Panc1 (cell line): ENCODE measurements at regions not wholly inside any gene's neighbourhood (a gene's known extent, or its start where the extent isn't known, plus 50 kb on each side); places are given as distances from the start of the nearest gene placed in this dataset.

Experiments
- POLR2AphosphoS5 ChIP-seq: IDR thresholded peaks from 2 replicates; pipeline ENCODE4 v1.6.1; 2012; ENCODE audit warnings: mild to moderate bottlenecking, low read depth, low read length, moderate library complexity
- SIN3A ChIP-seq: IDR thresholded peaks from 2 replicates; pipeline ENCODE4 v1.6.1; 2012; ENCODE audit warnings: low read depth, mild to moderate bottlenecking, low read length, moderate library complexity, borderline replicate concordance; ENCODE audit not compliant: insufficient read depth
- TF ChIP-seq, protein P1 (sequence below): fragments of 450-650 bp; IDR thresholded peaks from 2 replicates; pipeline ENCODE4 v1.5.1; 2017; ENCODE audit warnings: mild to moderate bottlenecking
- TF ChIP-seq, protein P2 (sequence below), 2 experiments: IDR thresholded peaks; 2 replicates each; pipeline ENCODE4 v1.6.1; 2011 to 2012; ENCODE audit warnings: low read depth in 2 of 2, control low read depth in 1 of 2, low read length in 1 of 2, mild to moderate bottlenecking in 1 of 2, moderate library complexity in 1 of 2; ENCODE audit not compliant: insufficient read depth in 1 of 2

DNA sequence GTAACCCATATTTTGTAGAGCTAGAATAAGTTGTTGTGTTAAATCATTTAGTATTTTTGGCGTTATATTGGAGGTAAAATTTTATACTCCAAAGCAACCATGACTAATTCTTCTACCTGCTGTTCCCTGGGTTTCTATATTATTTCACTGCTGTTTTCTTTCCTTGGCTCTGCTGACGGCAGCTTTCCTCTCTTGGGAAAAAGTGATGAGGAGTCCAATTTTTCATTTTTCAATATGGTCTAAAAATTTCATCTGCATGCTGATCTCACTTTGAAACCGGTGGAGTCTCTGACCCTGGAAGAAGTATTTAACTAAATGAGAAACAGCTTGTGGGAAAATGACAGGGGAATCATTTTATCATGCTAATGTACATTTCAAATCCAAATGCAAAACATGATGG is 110.2 kb downstream of the IFI44 start:
- TF ChIP-seq, protein P1, sequence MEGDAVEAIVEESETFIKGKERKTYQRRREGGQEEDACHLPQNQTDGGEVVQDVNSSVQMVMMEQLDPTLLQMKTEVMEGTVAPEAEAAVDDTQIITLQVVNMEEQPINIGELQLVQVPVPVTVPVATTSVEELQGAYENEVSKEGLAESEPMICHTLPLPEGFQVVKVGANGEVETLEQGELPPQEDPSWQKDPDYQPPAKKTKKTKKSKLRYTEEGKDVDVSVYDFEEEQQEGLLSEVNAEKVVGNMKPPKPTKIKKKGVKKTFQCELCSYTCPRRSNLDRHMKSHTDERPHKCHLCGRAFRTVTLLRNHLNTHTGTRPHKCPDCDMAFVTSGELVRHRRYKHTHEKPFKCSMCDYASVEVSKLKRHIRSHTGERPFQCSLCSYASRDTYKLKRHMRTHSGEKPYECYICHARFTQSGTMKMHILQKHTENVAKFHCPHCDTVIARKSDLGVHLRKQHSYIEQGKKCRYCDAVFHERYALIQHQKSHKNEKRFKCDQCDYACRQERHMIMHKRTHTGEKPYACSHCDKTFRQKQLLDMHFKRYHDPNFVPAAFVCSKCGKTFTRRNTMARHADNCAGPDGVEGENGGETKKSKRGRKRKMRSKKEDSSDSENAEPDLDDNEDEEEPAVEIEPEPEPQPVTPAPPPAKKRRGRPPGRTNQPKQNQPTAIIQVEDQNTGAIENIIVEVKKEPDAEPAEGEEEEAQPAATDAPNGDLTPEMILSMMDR, result no peak
- TF ChIP-seq POLR2AphosphoS5, result no peak
- TF ChIP-seq, protein P2, sequence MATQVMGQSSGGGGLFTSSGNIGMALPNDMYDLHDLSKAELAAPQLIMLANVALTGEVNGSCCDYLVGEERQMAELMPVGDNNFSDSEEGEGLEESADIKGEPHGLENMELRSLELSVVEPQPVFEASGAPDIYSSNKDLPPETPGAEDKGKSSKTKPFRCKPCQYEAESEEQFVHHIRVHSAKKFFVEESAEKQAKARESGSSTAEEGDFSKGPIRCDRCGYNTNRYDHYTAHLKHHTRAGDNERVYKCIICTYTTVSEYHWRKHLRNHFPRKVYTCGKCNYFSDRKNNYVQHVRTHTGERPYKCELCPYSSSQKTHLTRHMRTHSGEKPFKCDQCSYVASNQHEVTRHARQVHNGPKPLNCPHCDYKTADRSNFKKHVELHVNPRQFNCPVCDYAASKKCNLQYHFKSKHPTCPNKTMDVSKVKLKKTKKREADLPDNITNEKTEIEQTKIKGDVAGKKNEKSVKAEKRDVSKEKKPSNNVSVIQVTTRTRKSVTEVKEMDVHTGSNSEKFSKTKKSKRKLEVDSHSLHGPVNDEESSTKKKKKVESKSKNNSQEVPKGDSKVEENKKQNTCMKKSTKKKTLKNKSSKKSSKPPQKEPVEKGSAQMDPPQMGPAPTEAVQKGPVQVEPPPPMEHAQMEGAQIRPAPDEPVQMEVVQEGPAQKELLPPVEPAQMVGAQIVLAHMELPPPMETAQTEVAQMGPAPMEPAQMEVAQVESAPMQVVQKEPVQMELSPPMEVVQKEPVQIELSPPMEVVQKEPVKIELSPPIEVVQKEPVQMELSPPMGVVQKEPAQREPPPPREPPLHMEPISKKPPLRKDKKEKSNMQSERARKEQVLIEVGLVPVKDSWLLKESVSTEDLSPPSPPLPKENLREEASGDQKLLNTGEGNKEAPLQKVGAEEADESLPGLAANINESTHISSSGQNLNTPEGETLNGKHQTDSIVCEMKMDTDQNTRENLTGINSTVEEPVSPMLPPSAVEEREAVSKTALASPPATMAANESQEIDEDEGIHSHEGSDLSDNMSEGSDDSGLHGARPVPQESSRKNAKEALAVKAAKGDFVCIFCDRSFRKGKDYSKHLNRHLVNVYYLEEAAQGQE (IDR thresholded peaks at IDR 0.05; ENCODE audit: insufficient read depth in 1 of 2, low read depth in 2 of 2, low read length in 1 of 2), result no peak
- TF ChIP-seq SIN3A, result no peak
